H1 (cell line): ENCODE measurements at regions not wholly inside any gene's neighbourhood (a gene's known extent, or its start where the extent isn't known, plus 50 kb on each side); places are given as distances from the start of the nearest gene placed in this dataset.

Source experiments
- CTCF ChIA-PET: fragments of 300-600 bp; sonication (Branson Sonifier 250); formaldehyde crosslinking; loops from one replicate; lab custom pipeline; 2021; ENCODE audit not compliant: partially characterized antibody; lab: Charles Lee
- POLR2A ChIA-PET: fragments of 300-600 bp; sonication (Branson Sonifier 250); formaldehyde crosslinking; loops from one replicate; lab custom pipeline; 2021; ENCODE audit warnings: inconsistent platforms; ENCODE audit not compliant: partially characterized antibody; lab: Charles Lee
- DNase-seq, 2 experiments: peaks; one replicate each; pipeline versions ENCODE4 v3.0.0 to v3.0.0-alpha.2; 2010 to 2022; ENCODE audit warnings: low spot score in 2 of 2, low read depth in 1 of 2, mixed read lengths in 1 of 2
- FAIRE-seq: peaks from 2 replicates; lab custom pipeline; 2011; peaks lifted over from hg19 to GRCh38; lab: Jason Lieb, UNC
- H2AFZ ChIP-seq: 2 replicates; pipeline ENCODE4 v1.8.1; 2012; ENCODE audit warnings: low read length, inconsistent platforms
- H2AK5ac ChIP-seq: 2 replicates; pipeline ENCODE4 v1.6.1; 2013; ENCODE audit warnings: low read depth, low read length
- H2BK120ac ChIP-seq: replicated peaks from 2 replicates; pipeline ENCODE3; 2013; ENCODE audit warnings: low read depth, low read length, inconsistent platforms
- H2BK12ac ChIP-seq: 2 replicates; pipeline ENCODE4 v1.6.1; 2013; ENCODE audit warnings: low read depth, low read length
- H2BK15ac ChIP-seq: 2 replicates; pipeline ENCODE4 v1.6.1; 2013; ENCODE audit warnings: low read length
- H2BK20ac ChIP-seq: 2 replicates; pipeline ENCODE4 v1.6.1; 2013; ENCODE audit warnings: low read length
- H2BK5ac ChIP-seq: 2 replicates; pipeline ENCODE4 v1.6.1; 2013; ENCODE audit warnings: low read depth, low read length
- H3K14ac ChIP-seq: 2 replicates; pipeline ENCODE4 v1.6.1; 2013; ENCODE audit warnings: inconsistent platforms; ENCODE audit not compliant: insufficient read length
- H3K18ac ChIP-seq: 2 replicates; pipeline ENCODE4 v1.6.1; 2013; ENCODE audit warnings: low read length; ENCODE audit errors: extremely low read depth
- H3K23ac ChIP-seq: 2 replicates; pipeline ENCODE4 v1.6.1; 2013; ENCODE audit warnings: inconsistent platforms; ENCODE audit not compliant: insufficient read length
- H3K23me2 ChIP-seq: 2 replicates; pipeline ENCODE4 v1.6.1; 2013; ENCODE audit warnings: low read depth, low read length
- H3K27ac ChIP-seq: 2 replicates; pipeline ENCODE4 v1.6.1; 2011; ENCODE audit warnings: low read depth, low read length, inconsistent platforms
- H3K27me3 ChIP-seq, 4 experiments: replicated peaks in 1 of 4; 1 replicate in 1 of 4; 2 replicates in 3 of 4; pipeline versions ENCODE4 v1.6.1 to v1.8.1; 2011 to 2013; ENCODE audit warnings: low read length in 3 of 4, mild to moderate bottlenecking in 3 of 4, inconsistent platforms in 2 of 4, mixed read lengths in 2 of 4, moderate library complexity in 1 of 4; ENCODE audit not compliant: control insufficient read depth in 3 of 4, insufficient read depth in 3 of 4; ENCODE audit errors: extremely low read depth in 1 of 4
- H3K36me3 ChIP-seq, 4 experiments: 2 replicates each; pipeline versions ENCODE4 v1.6.1 to v1.8.1; 2011 to 2013; ENCODE audit warnings: mild to moderate bottlenecking in 4 of 4, low read length in 3 of 4, moderate library complexity in 2 of 4, control low read depth in 1 of 4, inconsistent platforms in 1 of 4; ENCODE audit not compliant: insufficient read depth in 4 of 4, control insufficient read depth in 2 of 4
- H3K4ac ChIP-seq: replicated peaks from 2 replicates; pipeline ENCODE3; 2013; ENCODE audit warnings: low read length, low read depth, mixed read lengths, inconsistent platforms; ENCODE audit not compliant: insufficient read length
- H3K4me1 ChIP-seq, 4 experiments: replicated peaks in 1 of 4; 1 replicate in 1 of 4; 2 replicates in 3 of 4; pipeline versions ENCODE4 v1.6.1 to v1.8.1; 2011 to 2013; ENCODE audit warnings: low read length in 3 of 4, inconsistent platforms in 2 of 4, mixed read lengths in 1 of 4; ENCODE audit not compliant: insufficient read depth in 4 of 4, control insufficient read depth in 3 of 4
- H3K4me2 ChIP-seq, 2 experiments: 2 replicates each; pipeline versions ENCODE4 v1.6.1 to v1.8.1; 2011 to 2013; ENCODE audit warnings: low read depth in 2 of 2, low read length in 2 of 2, control low read depth in 1 of 2, inconsistent platforms in 1 of 2, mild to moderate bottlenecking in 1 of 2; ENCODE audit not compliant: insufficient read depth in 1 of 2
- H3K4me3 ChIP-seq, 4 experiments: fragments of 200-600, 300-600 bp in 1 of 4; sonication (generic), shearing (Covaris generic), sonication (Bioruptor Twin) in 1 of 4; 2 replicates each; pipeline versions ENCODE4 v1.5.1 to v1.8.1; 2011 to 2016; ENCODE audit warnings: low read length in 4 of 4, low read depth in 3 of 4, control low read depth in 2 of 4, inconsistent platforms in 2 of 4, mild to moderate bottlenecking in 2 of 4, mixed read lengths in 1 of 4, moderate library complexity in 1 of 4; ENCODE audit not compliant: insufficient read depth in 2 of 4; ENCODE audit errors: extremely low read depth in 1 of 4
- H3K56ac ChIP-seq: replicated peaks from 2 replicates; pipeline ENCODE3; 2013; ENCODE audit warnings: low read depth, mild to moderate bottlenecking, mixed read lengths, low read length, inconsistent platforms; ENCODE audit not compliant: insufficient read length
- H3K79me1 ChIP-seq: 2 replicates; pipeline ENCODE4 v1.6.1; 2013; ENCODE audit warnings: low read depth, low read length, control low read depth
- H3K79me2 ChIP-seq, 2 experiments: 2 replicates each; pipeline versions ENCODE4 v1.6.1 to v1.8.1; 2012 to 2013; ENCODE audit warnings: low read length in 2 of 2, mild to moderate bottlenecking in 2 of 2, inconsistent platforms in 1 of 2; ENCODE audit not compliant: insufficient read depth in 2 of 2, control insufficient read depth in 1 of 2
- H3K9ac ChIP-seq, 4 experiments: replicated peaks in 1 of 4; 1 replicate in 1 of 4; 2 replicates in 3 of 4; pipeline versions ENCODE4 v1.6.1 to v1.8.1; 2011 to 2013; ENCODE audit warnings: low read depth in 3 of 4, low read length in 3 of 4, control low read depth in 2 of 4, mild to moderate bottlenecking in 2 of 4, moderate library complexity in 2 of 4, inconsistent platforms in 1 of 4; ENCODE audit errors: extremely low read depth in 1 of 4
- H3K9me3 ChIP-seq, 2 experiments: 2 replicates each; pipeline versions ENCODE4 v1.6.1 to v1.8.1; 2012 to 2013; ENCODE audit warnings: mild to moderate bottlenecking in 2 of 2, moderate library complexity in 2 of 2, control low read depth in 1 of 2, inconsistent platforms in 1 of 2, low read depth in 1 of 2, low read length in 1 of 2, mixed read lengths in 1 of 2; ENCODE audit not compliant: insufficient read depth in 2 of 2
- H4K20me1 ChIP-seq, 2 experiments: replicated peaks in 1 of 2; 2 replicates each; pipeline versions ENCODE3 to v1.8.1; 2011 to 2013; ENCODE audit warnings: inconsistent platforms in 2 of 2, low read length in 2 of 2, mild to moderate bottlenecking in 1 of 2; ENCODE audit not compliant: insufficient read depth in 2 of 2, control insufficient read depth in 1 of 2
- H4K5ac ChIP-seq: 2 replicates; pipeline ENCODE4 v1.6.1; 2013; ENCODE audit warnings: low read length, low read depth, mixed read lengths, inconsistent platforms; ENCODE audit not compliant: insufficient read length
- H4K8ac ChIP-seq: 2 replicates; pipeline ENCODE4 v1.8.0; 2013; ENCODE audit warnings: mild to moderate bottlenecking, moderate library complexity, low read length, inconsistent platforms; ENCODE audit not compliant: insufficient read depth; ENCODE audit errors: extremely low read depth
- H4K91ac ChIP-seq: replicated peaks from 2 replicates; pipeline ENCODE3; 2013; ENCODE audit warnings: low read length, mixed read lengths, inconsistent platforms; ENCODE audit not compliant: insufficient read length
- JUND ChIP-seq: IDR thresholded peaks from 2 replicates; pipeline ENCODE4 v1.6.1; 2011; ENCODE audit warnings: mild to moderate bottlenecking, improper control_type of control experiment, low read length
- KDM5A ChIP-seq: fragments of 200-600 bp; IDR thresholded peaks from 2 replicates; pipeline ENCODE4 v1.7.1; 2012; ENCODE audit warnings: mild to moderate bottlenecking, low read length, inconsistent platforms, mixed read lengths
- RFX5 ChIP-seq: IDR thresholded peaks from 2 replicates; pipeline ENCODE4 v1.6.1; 2011; ENCODE audit warnings: low read depth, low read length, improper control_type of control experiment, borderline replicate concordance
- WGBS, 2 experiments: shearing (Covaris generic) in 1 of 2; methylation state at CpG; one replicate each; pipeline versions ENCODE4 v1.1.6 to v1.1.7; 2013 to 2015; ENCODE audit warnings: low lambda C conversion rate in 2 of 2, mixed read lengths in 2 of 2, inconsistent platforms in 1 of 2, low coverage in 1 of 2, missing lambda C conversion rate in 1 of 2; ENCODE audit not compliant: insufficient replicate concordance in 2 of 2, insufficient coverage in 1 of 2, insufficient read length in 1 of 2; ENCODE audit errors: extremely low coverage in 1 of 2, missing lambda C conversion rate in 1 of 2; 5-methylcytosine and 5-hydroxymethylcytosine counted together

DNA sequence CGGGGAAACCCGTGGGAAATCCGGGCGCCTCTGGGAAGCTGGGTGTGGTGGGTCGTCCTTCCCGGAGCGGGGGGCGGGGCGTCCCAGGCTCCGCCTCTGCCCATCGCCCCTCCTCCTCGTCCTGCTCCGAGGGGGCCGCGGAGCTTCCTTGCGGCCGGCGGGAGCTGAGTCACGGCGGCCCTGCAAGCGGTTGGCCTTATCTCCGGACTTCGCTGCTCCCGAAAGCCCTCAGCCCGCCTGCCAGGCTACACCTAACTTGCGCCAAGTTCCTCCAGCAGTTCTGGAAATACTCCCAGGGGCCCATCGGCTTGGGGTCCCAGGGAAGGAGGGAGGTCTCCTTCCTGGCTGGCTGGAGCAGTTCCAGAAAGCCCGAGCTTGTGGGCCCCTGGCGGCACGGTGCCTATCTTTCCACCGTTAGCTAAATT lies 54.1 kb upstream of the CDKN2AIPNL start:
- 2% methylated on average over 26 of the region's 31 CpGs; no CpG with 5 or more reads in 1 of the 2 experiments for WGBS, 2 experiments
- H3K14ac ChIP-seq = no peak overlapping the region
- H2AK5ac ChIP-seq = no peak overlapping the region
- POLR2A ChIA-PET = interaction anchor here (0.7 to 5.3 kb wide), 31 partner anchors 8 to 290 kb away, joined by 3 to 69 read pairs (median 5); partner anchors contain the start of genes CDKN2AIPNL, JADE2, PPP2CA and UBE2B
- peak overlapping the region; percentile 93; the same call in 1 of the 2 replicates for H4K8ac ChIP-seq
- H2BK5ac ChIP-seq = peak overlapping the region; percentile 91; the same call in 1 of the 2 replicates
- H2BK120ac ChIP-seq = no peak overlapping the region
- peak overlapping the region; percentile 62 to 80 (median 68) for H3K4me3 ChIP-seq
- H4K20me1 ChIP-seq = no peaks in the 10 kb centered on the region
- peak overlapping the region; percentile 75; the same call in 1 of the 2 replicates for H3K27ac ChIP-seq
- CTCF ChIA-PET = interaction anchor here (0.6 to 5.1 kb wide), 25 partner anchors 8 to 131 kb away, joined by 3 to 36 read pairs (median 6); partner anchors contain the start of genes CDKN2AIPNL and JADE2
- H3K4me2 ChIP-seq = peak overlapping the region; percentile 90
- H3K4me1 ChIP-seq = peaks cover 2 to 19% (median 5%) of the 10 kb centered on the region in 4 experiments
- peak overlapping the region; percentile 99 for H3K18ac ChIP-seq
- no peaks in the 10 kb centered on the region for H3K9me3 ChIP-seq
- H3K79me2 ChIP-seq = no peaks in the 10 kb centered on the region
- H3K23me2 ChIP-seq = peaks cover 10% of the 10 kb centered on the region; the same call in 1 of the 2 replicates
- H3K36me3 ChIP-seq = no peaks in the 10 kb centered on the region
- no peak overlapping the region; the same call in 1 of the 2 replicates for H2BK15ac ChIP-seq
- H3K27me3 ChIP-seq = no peaks in the 10 kb centered on the region
- DNase-seq (peak; percentile 47 to 95), FAIRE-seq (no peak)
- H2AFZ ChIP-seq = no peak overlapping the region
- no peak overlapping the region for H4K91ac ChIP-seq
- no peaks in the 10 kb centered on the region for H3K79me1 ChIP-seq
- no peak overlapping the region for H2BK20ac ChIP-seq
- peak overlapping the region; percentile 96 for H4K5ac ChIP-seq
- peak overlapping the region; percentile 80 for H3K56ac ChIP-seq
- H3K23ac ChIP-seq = no peak overlapping the region
- 0 out of 2 replicates have a peak overlapping the region, but pooled peaks have one; percentile 18 for H2BK12ac ChIP-seq
- peak overlapping the region in 3 of 4 experiments; percentile 53 to 77 (median 72); a peak in 6 of 7 replicates for H3K9ac ChIP-seq
- H3K4ac ChIP-seq = no peak overlapping the region
- TF ChIP-seq RFX5 (no peak), KDM5A (no peak), JUND (peak; percentile 28; the same call in 1 of the 2 replicates)
